ENCODE measurements at regions not wholly inside any gene's neighbourhood (a gene's known extent, or its start where the extent isn't known, plus 50 kb on each side); places are given as distances from the start of the nearest gene placed in this dataset.
A peak's percentile ranks its signal among the peaks of the same experiment; 100 is the strongest.

DNA sequence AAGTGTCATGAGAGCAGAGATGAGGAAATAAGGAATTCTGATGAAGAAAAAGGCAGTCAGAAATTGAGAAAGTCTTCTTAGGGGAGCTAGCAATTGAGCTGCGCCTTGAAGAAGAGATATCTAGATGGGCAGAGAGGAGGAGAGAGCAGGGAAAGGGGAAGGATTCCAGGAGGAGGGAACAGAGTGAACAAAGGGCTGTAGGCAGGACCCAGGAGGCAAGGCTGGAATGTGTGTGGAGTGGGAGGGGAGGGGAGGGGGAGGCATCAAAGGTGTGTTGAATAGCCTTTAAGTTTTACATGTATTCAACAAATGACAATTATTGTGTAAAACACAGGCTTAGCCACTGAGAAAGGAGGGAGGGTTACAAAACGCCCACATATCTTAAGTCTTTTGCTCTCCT is 164.5 kb downstream of the TDRD15 start:
- DNase-seq = no peak

DNA sequence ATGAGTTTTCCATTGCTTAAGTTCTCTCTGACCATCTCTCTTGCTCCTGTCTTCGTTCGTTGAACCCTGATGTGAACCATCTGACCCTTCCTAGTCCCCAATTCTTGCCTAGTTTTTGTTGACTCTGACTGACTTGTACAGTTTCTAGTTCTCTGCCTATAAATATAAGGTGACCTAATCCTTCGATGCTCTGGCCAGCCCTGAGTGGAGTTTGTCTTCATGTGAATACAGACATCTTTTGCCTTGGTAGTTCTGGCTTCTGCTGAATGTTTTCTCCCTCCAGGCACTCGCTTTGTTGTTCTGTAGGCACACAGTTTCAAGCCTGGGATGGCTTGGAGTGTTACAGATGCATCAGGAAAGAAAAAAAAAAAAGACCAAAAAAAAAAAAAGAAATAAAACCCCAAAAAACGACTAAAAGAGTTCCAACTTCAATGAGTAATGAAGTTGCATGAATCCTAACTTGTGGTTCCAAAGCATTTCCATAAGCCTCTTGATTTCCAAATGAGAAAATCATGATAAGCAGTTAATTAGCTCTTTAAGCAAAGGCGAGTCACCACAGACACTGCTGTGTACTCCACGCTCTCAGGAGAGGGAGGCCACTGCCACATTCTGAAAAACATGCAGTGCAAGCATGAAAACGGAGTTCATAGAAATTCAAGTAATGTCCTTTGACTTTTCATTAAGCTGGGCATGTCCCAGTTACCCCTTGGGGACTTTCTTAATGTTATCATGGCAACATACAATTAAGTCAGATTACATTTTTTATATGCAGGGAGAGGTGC is 165.2 kb downstream of the TDRD15 start:
- no peak for DNase-seq

- no peak for DNase-seq
These were observed 165.8 kb downstream of the TDRD15 start for GRCh38 chr2:21289551-21289950.

- DNase-seq = no peak
These were observed 166.2 kb downstream of the TDRD15 start for GRCh38 chr2:21289989-21290388.

GRCh38 chr2:21291426-21291825 is 167.7 kb downstream of the TDRD15 start:
- no peak for DNase-seq

DNA sequence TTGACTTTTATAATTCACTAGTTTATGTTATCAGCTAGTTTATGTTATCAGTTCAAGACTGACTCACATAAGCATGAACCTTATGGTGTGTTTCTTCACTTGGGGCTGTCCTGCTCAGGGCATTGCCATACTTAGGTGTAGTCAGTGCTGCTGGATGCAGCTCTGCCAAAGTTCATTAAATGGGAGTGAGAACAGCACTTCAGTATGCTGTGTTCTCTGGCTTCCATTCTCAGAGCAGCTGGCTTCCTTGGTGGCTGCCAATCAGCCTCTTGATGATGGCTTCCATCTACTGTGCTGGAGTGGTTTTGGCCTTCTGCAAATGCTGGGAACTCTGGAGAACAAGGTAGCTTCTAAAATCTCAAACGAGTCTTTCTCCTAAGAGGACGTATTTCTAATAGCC is 170.7 kb downstream of the TDRD15 start:
- no peak for DNase-seq

- DNase-seq = no peak
These were observed 175.6 kb downstream of the TDRD15 start for GRCh38 chr2:21299411-21299810.

DNA sequence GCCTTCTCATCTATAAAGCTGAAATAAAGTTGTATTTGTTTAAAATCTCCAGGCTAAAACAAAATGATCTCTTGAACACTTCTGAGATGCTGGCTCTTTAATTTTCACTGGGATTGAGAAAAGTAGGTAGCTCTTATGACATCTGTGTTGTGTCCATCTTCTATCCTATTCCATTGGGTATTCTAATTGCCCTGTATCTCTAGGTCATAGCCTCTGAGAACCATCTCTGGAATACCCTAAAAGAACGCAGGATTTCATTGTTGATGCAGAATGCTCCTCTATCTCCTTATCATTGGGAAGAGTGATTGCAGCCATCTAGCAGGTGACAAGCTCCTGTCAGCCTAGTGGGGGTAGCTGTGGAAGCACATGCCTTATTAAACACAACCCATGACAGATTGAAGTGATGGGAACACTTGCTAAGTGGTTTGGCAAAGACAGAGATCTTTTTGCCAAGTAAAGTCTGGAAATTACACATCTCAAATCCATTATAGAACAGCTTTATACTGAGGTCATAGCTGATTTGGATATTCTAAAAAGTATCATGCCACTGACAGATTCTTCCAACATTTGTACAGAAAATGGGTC is 178.2 kb downstream of the TDRD15 start:
- DNase-seq = no peak

DNA sequence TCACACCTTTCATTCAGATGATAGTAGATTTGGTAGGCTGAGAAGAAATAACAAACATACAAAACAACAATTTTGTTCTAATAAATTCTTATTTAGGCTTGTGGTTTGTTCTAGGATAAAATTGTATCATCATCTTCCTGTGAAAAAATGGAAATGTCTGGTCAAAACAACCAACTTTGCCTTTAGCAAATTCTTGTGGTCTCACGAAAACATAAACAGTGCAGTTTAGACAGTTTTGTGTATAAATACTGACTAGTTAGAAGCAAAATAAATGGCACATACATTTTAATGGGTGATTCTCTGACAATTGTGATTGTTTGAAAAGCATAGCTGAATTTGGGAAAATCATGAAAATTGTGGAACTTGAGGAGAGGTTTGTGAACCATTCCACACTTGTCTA is 180.1 kb downstream of the TDRD15 start:
- DNase-seq = no peak

DNA sequence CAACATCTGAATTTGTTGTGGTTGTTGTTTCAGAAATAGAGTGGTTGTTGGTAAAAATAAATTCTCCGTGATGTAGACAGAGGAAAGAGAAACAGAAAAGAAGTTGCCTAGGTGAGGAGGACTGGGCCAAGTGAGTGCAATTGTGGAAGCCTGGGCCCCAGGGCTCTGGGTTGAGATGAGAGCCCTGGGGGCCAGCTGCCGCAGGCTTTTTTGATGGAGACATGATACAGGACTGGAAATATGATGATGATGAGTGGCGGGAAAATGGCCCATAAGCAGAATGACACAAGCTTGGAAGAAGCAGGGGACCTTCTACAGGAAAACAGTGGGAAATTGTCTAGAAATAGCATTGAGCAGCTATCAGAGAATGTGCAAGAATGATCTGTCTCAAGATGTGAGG is 181.8 kb downstream of the TDRD15 start:
- DNase-seq = no peak

- DNase-seq = no peak
These were observed 182.5 kb downstream of the TDRD15 start for GRCh38 chr2:21306235-21306634.

- no peak for DNase-seq
These were observed 183.3 kb downstream of the TDRD15 start for GRCh38 chr2:21307037-21307436.

DNA sequence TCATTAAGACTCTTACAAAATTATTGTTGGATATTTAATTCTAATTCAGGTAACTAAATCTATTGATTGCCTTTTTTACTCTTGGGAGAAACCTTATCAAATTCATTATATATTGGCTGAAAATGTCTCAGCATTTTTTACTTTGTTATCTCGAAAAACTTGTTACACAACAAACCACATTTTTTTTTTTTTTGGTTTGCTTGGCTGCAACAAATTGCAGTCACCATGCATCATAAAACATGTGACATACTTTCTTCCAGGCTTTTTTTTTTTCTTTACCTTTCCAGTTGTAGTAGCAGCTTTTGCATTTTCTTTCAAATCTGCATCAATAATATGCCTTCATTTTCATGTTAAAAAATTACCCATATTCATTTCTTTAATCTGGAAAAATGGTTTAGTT is 186.7 kb downstream of the TDRD15 start:
- DNase-seq = peak; percentile 27

- no peak for DNase-seq
These were observed 190.6 kb downstream of the TDRD15 start for GRCh38 chr2:21314322-21314835.

DNA sequence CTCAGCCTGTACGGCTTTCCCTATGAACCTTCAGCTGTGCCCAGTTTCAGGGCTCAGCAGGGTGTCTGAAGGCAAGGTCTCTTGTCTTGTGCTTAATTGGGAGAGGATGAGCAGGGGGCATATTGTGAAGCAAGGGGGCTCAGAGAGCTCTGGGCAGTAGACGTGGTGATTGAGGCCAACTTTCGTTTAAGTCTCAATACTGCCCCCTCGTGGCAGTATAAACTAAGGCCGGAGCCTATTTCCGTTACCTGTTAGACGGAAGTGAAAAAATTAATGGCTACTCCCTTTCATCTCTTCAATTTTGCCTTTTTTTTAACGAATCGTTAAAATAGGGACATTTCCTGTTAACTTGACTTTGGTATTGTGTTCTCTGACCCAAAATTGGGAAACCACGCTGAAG is 193.4 kb downstream of the TDRD15 start:
- DNase-seq = peak; percentile 81

DNA sequence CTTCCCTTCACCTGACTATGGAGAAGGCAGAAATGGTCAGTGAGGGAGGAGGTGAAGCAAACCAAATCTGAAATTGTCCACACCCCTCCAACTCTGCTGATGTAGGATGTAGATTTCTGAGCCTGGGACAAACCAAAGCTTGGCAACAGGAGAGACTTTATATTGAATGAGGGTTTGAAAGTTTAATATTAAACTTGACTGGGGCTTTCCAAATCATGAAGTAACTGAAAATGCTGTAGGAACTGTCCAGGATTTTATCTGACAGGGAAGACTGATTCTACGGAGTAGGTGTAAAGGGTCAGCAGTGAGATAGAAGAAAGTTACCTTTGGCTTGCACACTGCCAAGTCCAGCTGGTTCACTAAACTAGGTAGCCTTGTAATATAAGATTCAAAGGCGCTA is 194.5 kb downstream of the TDRD15 start:
- no peak for DNase-seq

- DNase-seq = no peak
These were observed 202.4 kb downstream of the TDRD15 start for GRCh38 chr2:21326152-21326551.

- DNase-seq = no peak
These were observed 204.4 kb downstream of the TDRD15 start for GRCh38 chr2:21328177-21328576.

GRCh38 chr2:21330786-21331391 is 207.1 kb downstream of the TDRD15 start:
- peak; percentile 20 for DNase-seq

GRCh38 chr2:21331625-21332370 is 208.0 kb downstream of the TDRD15 start:
- no peak for DNase-seq

DNA sequence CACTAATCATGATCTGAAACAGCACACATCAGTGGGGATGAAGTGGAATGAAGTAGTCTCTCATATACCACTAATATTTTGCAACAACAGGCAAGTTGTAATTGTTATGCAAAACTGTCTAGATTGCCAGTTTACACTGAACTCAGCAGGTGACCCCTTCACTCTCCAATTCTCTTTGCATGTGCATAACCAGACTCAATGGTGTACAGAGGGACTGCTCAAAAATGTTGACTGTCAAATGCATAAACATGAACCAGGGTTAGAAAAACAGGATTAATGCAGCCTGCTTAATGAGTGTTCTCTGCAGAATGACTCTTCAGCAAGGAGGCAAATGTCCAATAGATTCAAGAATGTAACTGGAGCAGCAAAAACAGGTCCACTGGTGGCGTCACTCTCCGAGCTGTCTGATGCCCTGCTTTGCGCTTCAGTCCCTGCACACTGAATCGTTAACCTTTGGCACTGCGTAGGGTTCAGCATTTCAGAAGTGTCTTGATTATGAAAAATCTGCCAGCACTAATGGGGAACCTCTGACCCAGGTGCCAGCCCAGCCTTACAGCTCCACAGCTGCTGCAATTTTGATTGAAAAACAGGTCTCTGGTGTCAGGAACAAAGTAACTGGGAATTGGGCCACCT is 209.3 kb downstream of the TDRD15 start:
- no peak for DNase-seq

DNA sequence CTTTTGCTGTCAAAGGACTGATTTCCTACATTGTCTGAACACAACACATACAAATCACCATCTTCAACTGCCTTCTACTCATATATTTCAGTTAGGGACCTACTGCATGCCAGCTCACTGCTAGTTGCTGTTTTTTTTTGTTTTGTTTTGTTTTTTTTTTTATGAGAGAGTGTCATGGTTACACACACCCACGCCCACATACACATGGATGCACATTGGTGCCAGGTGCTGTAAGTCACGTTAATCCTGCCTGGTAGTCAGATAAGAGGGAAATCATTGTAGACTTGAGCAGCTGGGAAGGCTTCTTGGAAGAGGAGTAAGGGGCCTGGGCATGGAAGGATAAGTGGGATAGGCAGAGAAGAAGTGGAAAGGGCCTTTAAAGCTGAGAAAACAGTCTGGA is 209.9 kb downstream of the TDRD15 start:
- DNase-seq = no peak

GRCh38 chr2:21346984-21347383 is 223.2 kb downstream of the TDRD15 start:
- no peak for DNase-seq
